ENCODE measurements at regions not wholly inside any gene's neighbourhood (a gene's known extent, or its start where the extent isn't known, plus 50 kb on each side); places are given as distances from the start of the nearest gene placed in this dataset.

- no peak overlapping the region for H2AFZ ChIP-seq (ENCODE audit: low read depth, low read length)
- H3K4me3 ChIP-seq (ENCODE audit: low read depth in 1 of 2, low read length in 2 of 2): no peak overlapping the region
- no peaks in the 10 kb centered on the region for H3K36me3 ChIP-seq (ENCODE audit: insufficient read depth, low read length)
- H3K27me3 ChIP-seq (ENCODE audit: insufficient read depth, low read length, poor library complexity): peaks cover 27% of the 10 kb centered on the region
- DNase-seq (no peak), ATAC-seq (ENCODE audit: insufficient read depth, low read depth) (no peak)
- H3K9ac ChIP-seq (ENCODE audit: low read depth, low read length): no peak overlapping the region
- no peaks in the 10 kb centered on the region for H3K79me2 ChIP-seq (ENCODE audit: insufficient read depth, low read length)
- no peaks in the 10 kb centered on the region for H4K20me1 ChIP-seq (ENCODE audit: insufficient read depth, low read length)
- no peak overlapping the region for H3K27ac ChIP-seq (ENCODE audit: low read length)
- H3K9me3 ChIP-seq (ENCODE audit: insufficient read depth, low read length, severe bottlenecking): no peaks in the 10 kb centered on the region
- H3K4me1 ChIP-seq (ENCODE audit: insufficient read depth, low read length): no peaks in the 10 kb centered on the region
- TF ChIP-seq CTCF (IDR thresholded peaks at IDR 0.05; ENCODE audit: borderline replicate concordance, extremely low read depth, low read length, poor library complexity, severe bottlenecking): no peak
- TF ChIP-seq EZH2 (IDR thresholded peaks at IDR 0.05; ENCODE audit: borderline replicate concordance, low read depth, low read length, severe bottlenecking): no peak
- H3K4me2 ChIP-seq (ENCODE audit: insufficient read depth, low read length): no peak overlapping the region
These were observed 309.7 kb upstream of the NFE2L3 start for GRCh38 chr7:25842201-25842733.

GRCh38 chr7:25843467-25843866 is 308.5 kb upstream of the NFE2L3 start:
- H3K4me3 ChIP-seq (ENCODE audit: low read depth in 1 of 2, low read length in 2 of 2): no peak overlapping the region
- TF ChIP-seq EZH2 (IDR thresholded peaks at IDR 0.05; ENCODE audit: borderline replicate concordance, low read depth, low read length, severe bottlenecking) (no peak), CTCF (IDR thresholded peaks at IDR 0.05; ENCODE audit: borderline replicate concordance, extremely low read depth, low read length, poor library complexity, severe bottlenecking) (no peak)
- H3K4me2 ChIP-seq (ENCODE audit: insufficient read depth, low read length): no peak overlapping the region
- no peak overlapping the region for H3K27ac ChIP-seq (ENCODE audit: low read length)
- H3K27me3 ChIP-seq (ENCODE audit: insufficient read depth, low read length, poor library complexity): peaks cover 38% of the 10 kb centered on the region
- H3K4me1 ChIP-seq (ENCODE audit: insufficient read depth, low read length): no peaks in the 10 kb centered on the region
- H3K79me2 ChIP-seq (ENCODE audit: insufficient read depth, low read length): no peaks in the 10 kb centered on the region
- no peaks in the 10 kb centered on the region for H4K20me1 ChIP-seq (ENCODE audit: insufficient read depth, low read length)
- no peaks in the 10 kb centered on the region for H3K36me3 ChIP-seq (ENCODE audit: insufficient read depth, low read length)
- H2AFZ ChIP-seq (ENCODE audit: low read depth, low read length): no peak overlapping the region
- H3K9ac ChIP-seq (ENCODE audit: low read depth, low read length): no peak overlapping the region
- H3K9me3 ChIP-seq (ENCODE audit: insufficient read depth, low read length, severe bottlenecking): no peaks in the 10 kb centered on the region
- DNase-seq: no peak
- no peak for ATAC-seq (ENCODE audit: insufficient read depth, low read depth)

- H3K4me2 ChIP-seq (ENCODE audit: insufficient read depth, low read length): no peak overlapping the region
- no peak for TF ChIP-seq EZH2 (IDR thresholded peaks at IDR 0.05; ENCODE audit: borderline replicate concordance, low read depth, low read length, severe bottlenecking)
- no peak for TF ChIP-seq CTCF (IDR thresholded peaks at IDR 0.05; ENCODE audit: borderline replicate concordance, extremely low read depth, low read length, poor library complexity, severe bottlenecking)
These were observed 307.7 kb upstream of the NFE2L3 start for GRCh38 chr7:25844102-25844870.

More at GRCh38 chr7:25844102-25844870, 307.7 kb upstream of the NFE2L3 start:
- no peak overlapping the region for H3K4me3 ChIP-seq (ENCODE audit: low read depth in 1 of 2, low read length in 2 of 2)
- no peaks in the 10 kb centered on the region for H3K36me3 ChIP-seq (ENCODE audit: insufficient read depth, low read length)
- DNase-seq: no peak
- H3K27ac ChIP-seq (ENCODE audit: low read length): no peak overlapping the region
- H3K4me1 ChIP-seq (ENCODE audit: insufficient read depth, low read length): no peaks in the 10 kb centered on the region
- peaks cover 38% of the 10 kb centered on the region for H3K27me3 ChIP-seq (ENCODE audit: insufficient read depth, low read length, poor library complexity)
- H3K9ac ChIP-seq (ENCODE audit: low read depth, low read length): no peak overlapping the region
- no peaks in the 10 kb centered on the region for H3K79me2 ChIP-seq (ENCODE audit: insufficient read depth, low read length)
- no peaks in the 10 kb centered on the region for H3K9me3 ChIP-seq (ENCODE audit: insufficient read depth, low read length, severe bottlenecking)
- no peak overlapping the region for H2AFZ ChIP-seq (ENCODE audit: low read depth, low read length)
- no peaks in the 10 kb centered on the region for H4K20me1 ChIP-seq (ENCODE audit: insufficient read depth, low read length)
- ATAC-seq (ENCODE audit: insufficient read depth, low read depth): no peak
